ENCODE measurements at regions not wholly inside any gene's neighbourhood (a gene's known extent, or its start where the extent isn't known, plus 50 kb on each side); places are given as distances from the start of the nearest gene placed in this dataset.

GRCh38 chr2:234546770-234547169 is 49.9 kb upstream of the ARL4C start:
- Histone ChIP-seq H3K9ac (ENCODE audit: extremely low read depth, insufficient read length, low read length) (no peak overlapping the region), H3K4me1 (ENCODE audit: insufficient read depth, low read length) (peaks cover 27% of the 10 kb centered on the region), H4K5ac (ENCODE audit: insufficient read length, low read depth, low read length) (no peak overlapping the region), H3K79me2 (ENCODE audit: insufficient read depth, low read length) (no peaks in the 10 kb centered on the region), H3K18ac (ENCODE audit: insufficient read length, low read depth, low read length) (no peak overlapping the region), H3K4ac (ENCODE audit: low read depth, low read length) (no peak overlapping the region), H2BK120ac (ENCODE audit: low read depth, low read length, poor library complexity, severe bottlenecking) (no peak overlapping the region), H4K91ac (ENCODE audit: insufficient read length, low read depth, low read length) (no peak overlapping the region), H2AK5ac (ENCODE audit: insufficient read length, low read length) (no peak overlapping the region), H2AFZ (ENCODE audit: low read length) (peak overlapping the region; percentile 14), H2BK15ac (ENCODE audit: low read depth, low read length) (no peak overlapping the region), H2BK20ac (ENCODE audit: low read depth, low read length, poor library complexity, severe bottlenecking) (no peak overlapping the region), H3K9me3 (ENCODE audit: control insufficient read depth, low read depth, low read length) (no peaks in the 10 kb centered on the region), H3K79me1 (ENCODE audit: insufficient read depth, low read depth, low read length, poor library complexity, severe bottlenecking) (no peaks in the 10 kb centered on the region), H3K56ac (ENCODE audit: insufficient read length, low read depth, low read length) (no peak overlapping the region), H3K27me3 (ENCODE audit: insufficient read depth, low read length) (no peaks in the 10 kb centered on the region; the same call in 1 of the 2 replicates), H2BK12ac (ENCODE audit: insufficient read length, low read depth, low read length) (no peak overlapping the region), H4K8ac (replicated peaks; ENCODE audit: insufficient read length, low read depth, low read length) (no peak overlapping the region), H3K23me2 (ENCODE audit: insufficient read length, low read depth, low read length, poor library complexity, severe bottlenecking) (no peaks in the 10 kb centered on the region), H4K20me1 (ENCODE audit: control insufficient read depth, insufficient read depth, insufficient read length) (no peaks in the 10 kb centered on the region), H3T11ph (ENCODE audit: low read length) (no peak overlapping the region), H2BK5ac (ENCODE audit: insufficient read length, low read length) (no peak overlapping the region), H3K14ac (ENCODE audit: insufficient read depth, low read length) (no peak overlapping the region), H3K23ac (ENCODE audit: insufficient read length, low read depth, low read length) (no peak overlapping the region), H3K27ac (ENCODE audit: insufficient read length, low read depth, low read length) (no peak overlapping the region), H3K4me2 (ENCODE audit: insufficient read depth, insufficient read length, low read length) (no peak overlapping the region)
- Mint-ChIP-seq H3K4me1 (peaks cover 52 to 57% of the 10 kb centered on the region in 2 experiments), H3K27me3 (ENCODE audit: low read depth) (peaks cover 22% of the 10 kb centered on the region), H3K36me3 (ENCODE audit: insufficient read depth in 1 of 3, low read depth in 3 of 3) (peaks cover 0 to 2% (median 0%) of the 10 kb centered on the region in 3 experiments; a peak in 2 of 7 replicates), H3K9me3 (no peaks in the 10 kb centered on the region; a peak in 1 of 5 replicates), H3K4me3 (no peak overlapping the region), H3K27ac (peak overlapping the region in 2 of 3 experiments; percentile 15 to 81; a peak in 2 of 7 replicates)
- WGBS (ENCODE audit: extremely low coverage, insufficient read length, low lambda C conversion rate) = no CpG with 5 or more reads among the region's 3 CpGs
- DNase-seq = peak; percentile 41
- no peak for TF ChIP-seq CTCF (conservative IDR thresholded peaks at IDR 0.05)
